Fibroblast of upper back skin (primary cell): ENCODE measurements at regions not wholly inside any gene's neighbourhood (a gene's known extent, or its start where the extent isn't known, plus 50 kb on each side); places are given as distances from the start of the nearest gene placed in this dataset.

ENCODE experiments used
- DNase-seq: peaks from one replicate; pipeline ENCODE4 v3.0.0-alpha.2; 2013

DNA sequence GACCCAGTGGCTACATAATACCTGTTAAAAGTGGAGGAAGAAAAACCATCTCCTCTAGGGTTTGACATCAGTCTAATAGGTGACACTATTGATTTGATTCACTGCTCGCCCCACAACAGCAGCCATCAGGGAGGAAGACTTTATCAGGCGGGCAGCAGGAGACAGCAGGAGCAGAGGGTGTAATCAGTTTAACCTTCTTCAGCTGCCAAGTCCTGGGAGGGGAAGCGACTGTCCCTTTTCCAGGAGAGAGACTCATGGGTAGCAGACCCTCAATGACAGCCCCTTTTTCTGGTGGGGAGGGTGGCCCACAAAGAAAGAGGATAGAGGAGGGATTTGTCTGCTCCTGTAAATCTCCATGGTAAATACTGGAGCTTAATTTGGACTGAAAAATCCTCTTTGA is 291.8 kb downstream of the HAPSTR1 start:
- no peak for DNase-seq

GRCh38 chr16:9384141-9384540 is 292.7 kb downstream of the HAPSTR1 start:
- no peak for DNase-seq

- DNase-seq: no peak
Observed at GRCh38 chr16:9389543-9390207, 298.2 kb downstream of the HAPSTR1 start.

DNA sequence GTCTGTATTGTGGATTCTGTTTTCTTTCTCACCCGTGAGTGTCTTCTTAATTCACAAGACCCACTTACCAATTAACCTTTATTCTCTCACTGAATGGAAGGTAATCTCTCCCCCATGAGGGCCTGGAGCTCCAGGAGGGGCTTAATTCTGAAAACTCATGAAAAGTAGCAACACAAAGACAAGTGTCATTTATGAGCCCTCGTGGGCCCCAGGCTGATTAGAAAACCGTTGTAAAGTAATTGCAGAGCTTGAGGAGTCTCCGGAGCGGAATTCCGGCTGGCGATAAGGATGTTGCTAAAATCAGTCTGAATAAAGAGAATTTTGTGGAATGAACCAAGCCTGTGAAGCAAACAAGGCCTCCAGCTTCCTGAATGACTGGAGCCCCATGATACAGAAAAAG is 301.5 kb downstream of the HAPSTR1 start:
- no peak for DNase-seq

DNA sequence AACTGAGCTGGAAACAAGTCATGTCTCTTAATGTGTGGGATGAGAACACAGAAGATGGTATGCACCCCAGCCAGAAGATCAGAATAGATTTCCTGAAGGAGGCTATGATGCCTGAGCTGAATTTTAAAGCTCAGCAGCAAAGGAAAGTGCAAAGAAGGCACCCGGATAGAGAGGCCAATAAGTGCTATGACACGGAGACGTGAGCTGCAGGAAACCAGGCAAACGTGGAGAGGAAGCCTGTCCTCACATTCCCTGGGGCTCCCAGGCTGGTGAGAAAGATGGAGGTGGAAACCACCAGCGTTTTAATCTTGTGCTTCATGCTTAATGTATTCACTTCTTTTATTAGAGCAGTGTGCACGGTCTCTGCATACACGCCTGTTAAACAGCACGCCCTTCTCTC is 302.1 kb downstream of the HAPSTR1 start:
- no peak for DNase-seq

- no peak for DNase-seq
Observed at GRCh38 chr16:9395958-9396359, 304.5 kb downstream of the HAPSTR1 start.

- no peak for DNase-seq
Observed at GRCh38 chr16:9399573-9399972, 308.1 kb downstream of the HAPSTR1 start.

GRCh38 chr16:9401173-9401572 is 309.7 kb downstream of the HAPSTR1 start:
- DNase-seq: no peak

DNA sequence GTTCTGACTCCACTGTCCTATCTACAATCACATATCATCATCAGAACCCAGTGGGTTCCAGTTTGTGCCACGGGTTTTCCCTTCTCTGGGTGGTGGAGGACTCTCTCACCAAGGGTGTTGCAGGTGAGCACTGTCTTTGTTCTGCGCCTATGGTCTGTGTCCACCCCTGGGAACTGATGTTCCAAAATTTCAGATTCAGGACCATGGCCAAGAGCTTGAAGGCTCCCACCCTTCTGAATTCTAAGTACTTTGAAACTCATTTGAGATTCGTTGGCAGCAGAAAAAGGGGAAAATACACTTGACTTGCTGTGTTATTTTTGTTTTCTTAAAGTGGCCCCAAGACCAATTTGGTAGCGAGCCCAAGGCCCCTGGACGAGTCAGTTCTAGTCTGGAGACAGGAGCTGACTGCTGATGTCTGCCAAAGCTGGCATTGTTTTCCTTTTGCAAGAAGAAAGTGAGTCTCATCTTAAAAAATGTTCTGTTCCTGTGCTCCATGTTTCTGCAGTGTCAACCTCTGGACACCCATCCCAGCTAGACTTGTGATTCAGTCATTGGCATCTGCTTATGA is 310.9 kb downstream of the HAPSTR1 start:
- no peak for DNase-seq

DNA sequence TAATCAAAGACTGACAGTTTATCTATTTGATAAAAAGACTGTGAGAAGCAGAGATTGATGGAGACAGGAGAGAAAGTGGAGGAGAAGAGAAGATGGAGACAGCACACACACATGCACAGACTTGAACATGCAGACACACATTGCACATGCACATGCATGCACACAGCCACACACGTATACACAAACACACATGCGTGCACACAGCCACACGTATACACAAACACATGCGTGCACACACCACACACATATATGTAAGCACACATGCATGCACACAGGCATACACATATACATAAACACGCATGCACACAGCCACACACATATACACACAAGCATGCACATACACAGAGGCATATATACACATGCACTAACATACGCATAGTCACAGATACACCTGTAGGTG is 313.4 kb downstream of the HAPSTR1 start:
- DNase-seq: no peak

DNA sequence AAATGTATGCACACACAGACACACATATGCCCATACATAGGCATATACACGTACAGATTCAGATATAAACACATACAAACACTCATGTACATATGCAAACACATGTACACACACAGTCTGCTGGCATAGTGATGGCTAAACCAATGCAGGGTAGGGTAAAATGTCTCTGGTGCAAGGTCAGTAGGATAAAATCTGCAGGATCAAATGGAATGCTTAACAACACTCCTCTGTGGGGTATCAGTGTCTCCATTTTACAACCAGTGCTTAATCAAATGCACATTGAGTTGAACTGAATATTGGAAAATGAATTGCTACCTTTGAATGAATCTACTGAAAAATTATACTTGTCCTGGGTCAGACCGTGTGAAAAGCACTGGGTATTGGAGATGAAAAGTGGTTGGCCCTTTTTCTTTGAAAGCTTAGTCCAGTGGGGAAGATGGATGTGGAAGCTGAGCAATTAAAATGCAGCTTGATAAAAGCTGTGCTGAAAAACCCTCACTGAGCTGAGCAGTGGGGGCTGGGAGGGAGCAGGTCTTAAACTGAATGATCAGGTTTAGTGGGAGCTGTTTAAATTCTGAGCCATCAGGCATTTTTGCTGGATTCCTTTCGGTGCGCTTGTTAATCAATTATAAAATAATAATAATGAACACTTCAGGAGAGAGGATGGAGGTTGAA is 314.7 kb downstream of the HAPSTR1 start:
- no peak for DNase-seq

DNA sequence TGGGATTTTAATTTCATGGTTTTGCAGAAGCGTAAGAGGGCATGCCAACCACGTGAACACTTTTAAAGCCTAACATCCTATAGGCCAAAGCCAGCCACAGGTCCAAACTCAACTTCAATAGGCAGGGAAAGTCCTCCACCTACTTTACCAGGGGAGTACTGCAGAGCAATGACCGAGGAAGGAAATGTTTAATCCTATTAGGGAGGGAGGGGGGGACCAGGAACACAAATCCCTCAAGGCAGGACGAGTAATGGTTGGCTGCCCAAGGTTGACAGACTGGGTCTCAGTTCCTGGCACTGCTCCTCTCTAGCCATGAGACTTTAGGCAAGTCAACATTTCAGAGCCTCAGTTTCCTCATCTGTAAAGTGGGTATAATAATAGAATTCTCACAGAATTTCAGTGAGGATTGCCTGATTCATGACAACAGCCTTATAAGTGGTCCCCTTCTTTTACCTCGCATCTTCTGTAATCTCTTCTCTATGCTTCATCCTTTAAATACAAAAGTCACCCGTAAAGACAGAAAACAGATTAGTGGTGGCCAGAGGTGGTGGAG is 315.8 kb downstream of the HAPSTR1 start:
- DNase-seq: no peak

DNA sequence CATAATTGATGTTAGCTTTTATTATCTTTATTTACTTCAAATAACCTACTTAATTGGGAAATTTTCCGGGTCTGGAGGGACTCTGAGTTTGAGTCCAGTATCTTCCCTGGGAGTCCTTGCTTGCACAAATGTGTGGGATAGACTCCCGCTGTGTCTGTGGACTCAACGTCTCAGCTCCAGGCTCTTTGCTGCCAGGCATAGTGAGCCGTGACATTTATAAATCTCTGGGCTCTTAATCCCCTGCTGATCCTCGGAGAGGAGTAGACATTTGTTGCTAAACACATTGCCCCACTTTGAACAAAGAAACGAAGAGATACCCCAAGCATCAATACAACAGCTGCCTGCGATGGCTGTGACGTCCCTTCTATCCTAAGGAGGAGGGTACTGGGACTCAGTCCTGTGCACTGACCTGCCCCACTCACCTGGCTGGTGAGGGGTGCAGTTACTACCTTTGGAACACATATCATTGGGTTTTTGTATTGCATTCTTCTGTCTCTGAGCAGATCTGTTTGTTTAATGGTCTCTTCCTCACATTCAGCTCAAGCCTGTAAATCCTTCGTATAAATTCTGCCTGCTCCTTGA is 316.9 kb downstream of the HAPSTR1 start:
- no peak for DNase-seq

GRCh38 chr16:9409560-9410493 is 318.4 kb downstream of the HAPSTR1 start:
- DNase-seq: no peak

DNA sequence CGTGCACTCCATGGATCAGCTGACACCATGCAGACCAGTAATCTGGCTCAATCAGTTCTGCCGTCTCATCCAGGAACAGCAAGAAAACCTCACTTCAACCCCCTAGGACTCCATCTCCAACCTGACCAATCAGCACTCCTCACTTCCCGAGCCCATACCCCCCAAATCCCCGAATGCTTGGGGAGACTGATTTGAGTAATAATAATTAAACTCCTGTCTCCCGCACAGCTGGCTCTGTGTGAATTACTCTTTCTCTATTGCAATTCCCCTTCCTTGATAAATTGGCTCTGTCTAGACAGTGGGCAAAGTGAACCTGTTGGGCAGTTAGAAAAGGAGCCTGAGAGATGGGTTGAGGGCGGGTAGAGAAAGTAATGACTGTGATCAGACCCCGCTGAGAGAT is 320.0 kb downstream of the HAPSTR1 start:
- DNase-seq: no peak

- no peak for DNase-seq
Observed at GRCh38 chr16:9412031-9412914, 320.8 kb downstream of the HAPSTR1 start.

GRCh38 chr16:9412915-9413264 is 321.4 kb downstream of the HAPSTR1 start:
- DNase-seq: no peak

DNA sequence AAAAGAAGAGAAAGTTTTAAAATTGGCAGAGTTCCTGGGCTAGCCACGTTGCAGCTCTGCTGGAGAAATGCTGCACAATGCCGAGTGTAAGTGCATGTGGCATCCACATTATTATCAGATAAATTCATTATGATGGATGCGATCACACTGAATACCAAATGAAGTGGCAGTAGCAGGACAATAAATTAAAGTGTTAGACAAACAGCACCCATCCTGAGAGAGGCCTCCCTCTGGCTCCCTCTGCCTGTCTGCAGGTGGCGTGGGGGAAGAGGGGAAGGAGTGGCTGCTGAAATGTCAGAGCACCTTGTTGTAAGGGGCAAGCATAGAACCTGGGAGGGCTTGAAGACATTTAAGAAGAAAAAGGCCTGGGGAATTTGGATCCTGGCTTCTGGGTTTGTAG is 324.1 kb downstream of the HAPSTR1 start:
- DNase-seq: no peak

DNA sequence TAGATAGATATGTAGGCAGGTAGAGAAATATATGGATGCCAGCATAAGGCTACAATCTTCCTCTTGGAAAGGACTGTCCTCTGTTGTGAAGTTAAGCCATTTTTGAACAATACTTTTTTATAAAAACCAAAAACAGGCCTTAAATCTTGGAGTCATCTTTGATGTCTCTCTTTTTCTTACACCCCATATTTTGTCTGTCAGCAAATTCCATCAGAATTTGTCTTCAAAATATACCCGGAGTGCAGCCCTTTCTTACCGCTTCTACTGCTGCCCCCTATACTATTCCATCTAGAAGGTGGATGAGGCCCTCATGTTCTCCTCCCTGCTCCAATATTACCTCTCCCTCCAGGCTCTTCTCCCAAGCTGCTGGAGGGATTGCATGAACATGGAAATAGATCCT is 326.5 kb downstream of the HAPSTR1 start:
- DNase-seq: no peak

DNA sequence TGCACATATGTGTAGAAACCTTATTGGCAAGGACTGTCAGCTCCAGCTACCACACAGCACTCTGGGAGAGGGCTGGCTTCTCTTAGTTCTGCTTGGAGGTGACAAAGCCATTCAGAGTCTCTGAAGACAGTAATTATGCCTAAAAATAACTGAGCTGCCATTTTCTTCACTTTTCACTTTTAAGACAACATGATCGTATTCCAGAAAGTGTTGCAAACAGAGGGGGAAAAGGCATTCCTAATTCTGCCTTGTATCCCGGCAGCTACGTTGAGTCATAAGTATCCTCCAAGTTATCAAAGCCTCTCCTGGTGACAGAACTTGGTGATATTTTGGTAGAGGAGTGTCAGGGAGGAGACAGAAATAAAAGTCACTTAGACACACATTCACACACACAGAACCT is 327.7 kb downstream of the HAPSTR1 start:
- no peak for DNase-seq

DNA sequence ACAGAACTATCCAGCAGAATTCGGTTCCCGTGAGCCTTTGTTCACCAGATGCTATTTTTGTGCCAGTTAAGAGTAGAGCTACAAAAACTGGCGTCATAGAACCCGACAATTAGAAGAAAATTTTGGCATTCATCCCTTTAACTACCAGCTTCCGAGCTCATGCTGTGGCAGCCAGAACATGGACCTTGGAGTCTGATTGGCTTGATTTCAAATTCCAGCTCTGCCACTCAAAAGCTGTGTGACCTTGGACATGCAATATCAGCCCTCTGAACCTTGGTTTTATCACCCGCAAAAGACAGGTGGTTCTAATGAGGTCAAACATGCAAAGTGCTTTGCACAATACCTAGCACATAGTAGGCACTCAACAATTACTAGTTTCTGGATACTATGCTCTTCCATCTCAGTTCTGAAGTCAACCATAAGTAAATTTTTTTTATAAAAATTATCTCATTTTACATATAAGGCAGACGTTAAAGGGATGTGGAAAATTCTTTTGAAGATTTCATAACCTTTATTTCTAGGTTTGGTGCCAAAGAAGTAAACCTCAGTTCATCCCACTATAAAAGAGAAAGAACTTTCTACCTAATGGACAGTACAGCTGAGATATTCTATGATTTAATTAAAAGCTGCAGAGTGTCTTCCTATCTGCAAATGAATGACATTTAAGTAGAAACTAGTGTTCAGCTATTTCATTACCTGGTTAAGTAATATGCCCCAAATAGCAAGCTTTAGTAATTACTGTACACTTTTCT is 331.5 kb downstream of the HAPSTR1 start:
- no peak for DNase-seq
